Mesodermal cell (in vitro differentiated cells): ENCODE measurements at regions not wholly inside any gene's neighbourhood (a gene's known extent, or its start where the extent isn't known, plus 50 kb on each side); places are given as distances from the start of the nearest gene placed in this dataset.

Experiments
- H3K27ac ChIP-seq: 2 replicates; pipeline ENCODE4 v1.7.0; 2013; ENCODE audit warnings: mild to moderate bottlenecking, low read depth, low read length, moderate library complexity; ENCODE audit not compliant: severe bottlenecking
- H3K36me3 ChIP-seq: 2 replicates; pipeline ENCODE4 v1.7.1; 2013; ENCODE audit warnings: mild to moderate bottlenecking, low read length, moderate library complexity; ENCODE audit not compliant: control insufficient read depth, insufficient read depth
- H3K4me1 ChIP-seq: one replicate; pipeline ENCODE4 v1.7.1; 2013; ENCODE audit warnings: mild to moderate bottlenecking, low read length; ENCODE audit not compliant: insufficient read depth, control insufficient read depth, poor library complexity, severe bottlenecking
- H3K4me3 ChIP-seq: 2 replicates; pipeline ENCODE4 v1.7.0; 2013; ENCODE audit warnings: low read length, control low read depth, mild to moderate bottlenecking; ENCODE audit not compliant: insufficient read depth, poor library complexity, severe bottlenecking; ENCODE audit errors: extremely low read depth
- H3K9me3 ChIP-seq: 2 replicates; pipeline ENCODE4 v1.7.1; 2013; ENCODE audit warnings: mild to moderate bottlenecking, low read length, moderate library complexity; ENCODE audit not compliant: control insufficient read depth
- WGBS, 2 experiments: methylation state at CpG; one replicate each; pipeline ENCODE4 v1.1.5; 2013; ENCODE audit warnings: missing lambda C conversion rate in 2 of 2; ENCODE audit not compliant: insufficient coverage in 2 of 2; 5-methylcytosine and 5-hydroxymethylcytosine counted together

GRCh38 chr1:214979191-214979590, 103.3 kb upstream of the KCNK2 start:
- H3K36me3 ChIP-seq, result no peaks in the 10 kb centered on the region
- H3K27ac ChIP-seq, result no peak overlapping the region
- WGBS, 2 experiments, result no CpG with 5 or more reads among the region's 1 CpG
- no peak overlapping the region for H3K4me3 ChIP-seq
- peaks cover 5% of the 10 kb centered on the region for H3K4me1 ChIP-seq
- no peaks in the 10 kb centered on the region for H3K9me3 ChIP-seq

DNA sequence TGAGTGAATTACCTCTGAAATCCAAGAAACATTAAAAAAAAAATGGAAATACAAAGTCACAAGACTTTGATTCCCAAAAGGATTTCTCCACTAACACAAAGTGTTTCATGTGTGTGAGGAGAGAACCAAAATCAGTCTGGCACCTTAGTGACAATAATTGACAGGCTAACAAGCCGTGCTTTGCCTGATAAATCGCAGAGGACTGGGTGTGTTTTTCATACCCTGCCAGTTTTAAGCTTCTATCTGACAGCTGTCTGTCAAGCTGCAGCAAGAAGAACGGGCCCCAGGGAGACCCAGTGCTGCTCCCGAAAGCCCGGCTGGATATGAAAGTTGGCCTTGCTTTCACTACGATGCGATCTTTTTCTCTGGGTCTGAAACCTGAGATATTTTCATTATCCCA, 101.6 kb upstream of the KCNK2 start:
- H3K36me3 ChIP-seq, result no peaks in the 10 kb centered on the region
- H3K4me3 ChIP-seq, result no peak overlapping the region
- H3K27ac ChIP-seq, result no peak overlapping the region
- H3K4me1 ChIP-seq, result peaks cover 5% of the 10 kb centered on the region
- peaks cover 4% of the 10 kb centered on the region for H3K9me3 ChIP-seq
- 88 to 94% methylated on average over 2 to 7 of the region's 7 CpGs for WGBS, 2 experiments

GRCh38 chr1:214983126-214983869, 99.2 kb upstream of the KCNK2 start:
- peaks cover 4% of the 10 kb centered on the region for H3K9me3 ChIP-seq
- H3K27ac ChIP-seq, result no peak overlapping the region
- no peaks in the 10 kb centered on the region for H3K36me3 ChIP-seq
- peaks cover 5% of the 10 kb centered on the region for H3K4me1 ChIP-seq
- no peak overlapping the region for H3K4me3 ChIP-seq
- WGBS, 2 experiments, result 100% methylated on average over 2 of the region's 3 CpGs; no CpG with 5 or more reads in 1 of the 2 experiments

GRCh38 chr1:214989341-214989740, 93.2 kb upstream of the KCNK2 start:
- 64 to 67% methylated on average over 1 of the region's 1 CpG for WGBS, 2 experiments
- H3K9me3 ChIP-seq, result peaks cover 6% of the 10 kb centered on the region
- peaks cover 18% of the 10 kb centered on the region for H3K4me1 ChIP-seq
- H3K36me3 ChIP-seq, result no peaks in the 10 kb centered on the region
- H3K4me3 ChIP-seq, result no peak overlapping the region
- no peak overlapping the region for H3K27ac ChIP-seq

DNA sequence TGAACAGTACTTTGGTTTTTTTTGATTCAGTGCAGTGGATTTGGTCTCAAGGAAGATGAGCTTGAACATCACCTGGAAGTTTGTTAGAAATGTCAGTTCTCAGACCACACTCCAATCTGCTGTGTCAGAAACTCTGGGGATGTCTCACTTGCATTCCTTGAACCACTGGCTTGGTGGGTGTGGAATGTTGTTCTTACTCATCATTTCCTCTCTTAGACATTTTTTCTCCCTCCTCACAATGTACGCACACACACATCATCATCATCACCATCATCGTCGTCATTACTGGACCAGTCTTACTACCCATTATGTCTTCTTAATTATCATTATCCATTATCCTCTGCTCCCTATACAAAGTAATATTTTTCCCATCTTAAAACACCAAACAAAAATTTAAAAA, 91.9 kb upstream of the KCNK2 start:
- H3K4me3 ChIP-seq, result no peak overlapping the region
- H3K9me3 ChIP-seq, result peaks cover 2% of the 10 kb centered on the region
- H3K27ac ChIP-seq, result no peak overlapping the region
- no peaks in the 10 kb centered on the region for H3K36me3 ChIP-seq
- peaks cover 18% of the 10 kb centered on the region for H3K4me1 ChIP-seq
- 92 to 93% methylated on average over 3 of the region's 3 CpGs for WGBS, 2 experiments

GRCh38 chr1:214991691-214992315, 90.7 kb upstream of the KCNK2 start:
- Histone ChIP-seq H3K4me1 (peaks cover 18% of the 10 kb centered on the region), H3K36me3 (no peaks in the 10 kb centered on the region), H3K4me3 (no peak overlapping the region), H3K9me3 (peaks cover 2% of the 10 kb centered on the region), H3K27ac (no peak overlapping the region)
- 88 to 89% methylated on average over 10 to 11 of the region's 11 CpGs for WGBS, 2 experiments

GRCh38 chr1:214993419-214993818, 89.1 kb upstream of the KCNK2 start:
- Histone ChIP-seq H3K36me3 (no peaks in the 10 kb centered on the region), H3K9me3 (peaks cover 2% of the 10 kb centered on the region), H3K4me1 (peaks cover 18% of the 10 kb centered on the region), H3K4me3 (no peak overlapping the region), H3K27ac (no peak overlapping the region)

DNA sequence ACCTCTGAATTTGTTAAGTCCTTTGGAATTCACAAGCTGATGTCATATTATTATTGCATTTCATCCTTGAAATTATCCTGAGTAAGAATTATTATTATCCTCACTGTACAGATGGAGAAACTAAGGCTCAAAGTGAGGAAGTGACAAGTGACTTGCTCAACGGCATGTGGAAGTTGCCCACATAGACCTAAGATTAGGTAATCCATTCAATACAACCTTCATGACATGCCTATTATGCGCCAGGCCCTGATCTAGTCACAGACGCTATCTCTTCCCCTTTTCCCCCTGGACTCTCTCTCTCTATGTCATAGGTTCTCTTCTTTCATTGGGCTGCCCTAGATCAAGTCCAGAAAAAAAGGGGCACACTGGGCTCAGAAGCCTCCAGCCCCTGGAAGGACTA, 84.9 kb upstream of the KCNK2 start:
- 97 to 100% methylated on average over 2 to 3 of the region's 3 CpGs for WGBS, 2 experiments

DNA sequence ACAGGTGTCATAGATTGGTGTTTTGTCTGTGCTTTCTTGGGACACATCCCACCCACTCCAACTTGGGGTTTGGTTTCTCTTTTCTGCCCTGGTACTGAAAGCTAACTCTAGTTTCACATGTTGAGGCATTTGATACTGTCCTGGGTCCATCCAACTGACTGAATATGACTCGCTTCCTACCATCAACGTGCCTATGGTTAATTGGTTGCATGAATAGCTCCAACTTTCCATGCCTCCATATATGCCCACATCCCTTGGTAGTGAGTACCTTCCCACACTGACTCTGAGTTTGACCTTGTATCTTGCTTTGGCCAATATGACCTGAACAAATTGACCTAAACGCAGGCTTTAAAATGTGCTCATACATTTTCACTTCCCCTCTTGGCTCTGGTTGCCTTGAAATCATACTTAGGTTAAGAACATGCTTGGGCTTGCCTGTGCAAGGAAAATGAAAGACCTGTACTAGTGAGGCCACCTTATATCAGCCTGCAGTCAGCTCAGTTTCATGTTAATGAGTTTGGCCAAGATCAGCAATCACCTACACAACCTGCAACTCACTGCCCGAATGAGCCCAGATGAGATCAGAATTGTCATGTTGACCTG, 81.0 kb upstream of the KCNK2 start:
- Histone ChIP-seq H3K9me3 (no peaks in the 10 kb centered on the region), H3K36me3 (no peaks in the 10 kb centered on the region), H3K4me1 (no peaks in the 10 kb centered on the region), H3K4me3 (no peak overlapping the region), H3K27ac (no peak overlapping the region)
- WGBS, 2 experiments, result 94 to 100% methylated on average over 2 to 3 of the region's 4 CpGs

More for the DNA sequence above, 84.9 kb upstream of the KCNK2 start:
- Histone ChIP-seq H3K4me3 (no peak overlapping the region), H3K27ac (no peak overlapping the region), H3K36me3 (no peaks in the 10 kb centered on the region), H3K4me1 (no peaks in the 10 kb centered on the region), H3K9me3 (no peaks in the 10 kb centered on the region)

GRCh38 chr1:215002471-215002870, 80.1 kb upstream of the KCNK2 start:
- H3K9me3 ChIP-seq, result no peaks in the 10 kb centered on the region
- H3K4me1 ChIP-seq, result no peaks in the 10 kb centered on the region
- WGBS, 2 experiments, result 82 to 100% methylated on average over 1 to 2 of the region's 4 CpGs
- no peaks in the 10 kb centered on the region for H3K36me3 ChIP-seq
- no peak overlapping the region for H3K27ac ChIP-seq
- H3K4me3 ChIP-seq, result no peak overlapping the region

DNA sequence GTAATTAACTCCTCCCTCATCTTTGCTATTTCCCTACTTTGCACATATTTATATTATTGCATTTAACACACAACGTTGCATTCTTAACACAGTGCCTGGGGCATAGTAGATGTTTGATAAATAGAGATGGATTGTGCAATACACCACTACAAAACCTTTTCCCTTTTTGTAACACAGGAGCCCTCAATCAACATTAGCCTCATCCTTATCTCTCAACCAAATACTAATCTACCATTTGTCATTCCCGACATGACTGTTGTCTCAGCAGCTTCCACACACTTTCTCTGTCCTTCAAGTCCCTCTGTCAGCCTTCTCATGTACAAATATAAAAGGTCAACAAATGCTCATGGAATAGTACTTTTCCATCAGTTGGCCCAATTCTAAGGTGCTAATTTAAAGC, 78.9 kb upstream of the KCNK2 start:
- H3K4me1 ChIP-seq, result no peaks in the 10 kb centered on the region
- WGBS, 2 experiments, result 88 to 93% methylated on average over 1 of the region's 2 CpGs
- H3K4me3 ChIP-seq, result no peak overlapping the region
- H3K9me3 ChIP-seq, result no peaks in the 10 kb centered on the region
- H3K27ac ChIP-seq, result no peak overlapping the region
- H3K36me3 ChIP-seq, result no peaks in the 10 kb centered on the region
